ENCODE measurements at regions not wholly inside any gene's neighbourhood (a gene's known extent, or its start where the extent isn't known, plus 50 kb on each side); places are given as distances from the start of the nearest gene placed in this dataset.

GRCh38 chr11:69554849-69555248 is 73.4 kb downstream of the LINC01488 start:
- TF ChIP-seq CTCF (IDR thresholded peaks at IDR 0.05) = no peak
- TF ChIP-seq POLR2A (IDR thresholded peaks at IDR 0.05) = no peak
- TF ChIP-seq EP300 (IDR thresholded peaks at IDR 0.05) = no peak
- no peak for TF ChIP-seq POLR2AphosphoS5 (IDR thresholded peaks at IDR 0.05)
